ENCODE measurements at regions not wholly inside any gene's neighbourhood (a gene's known extent, or its start where the extent isn't known, plus 50 kb on each side); places are given as distances from the start of the nearest gene placed in this dataset.

- TF ChIP-seq, protein P1, sequence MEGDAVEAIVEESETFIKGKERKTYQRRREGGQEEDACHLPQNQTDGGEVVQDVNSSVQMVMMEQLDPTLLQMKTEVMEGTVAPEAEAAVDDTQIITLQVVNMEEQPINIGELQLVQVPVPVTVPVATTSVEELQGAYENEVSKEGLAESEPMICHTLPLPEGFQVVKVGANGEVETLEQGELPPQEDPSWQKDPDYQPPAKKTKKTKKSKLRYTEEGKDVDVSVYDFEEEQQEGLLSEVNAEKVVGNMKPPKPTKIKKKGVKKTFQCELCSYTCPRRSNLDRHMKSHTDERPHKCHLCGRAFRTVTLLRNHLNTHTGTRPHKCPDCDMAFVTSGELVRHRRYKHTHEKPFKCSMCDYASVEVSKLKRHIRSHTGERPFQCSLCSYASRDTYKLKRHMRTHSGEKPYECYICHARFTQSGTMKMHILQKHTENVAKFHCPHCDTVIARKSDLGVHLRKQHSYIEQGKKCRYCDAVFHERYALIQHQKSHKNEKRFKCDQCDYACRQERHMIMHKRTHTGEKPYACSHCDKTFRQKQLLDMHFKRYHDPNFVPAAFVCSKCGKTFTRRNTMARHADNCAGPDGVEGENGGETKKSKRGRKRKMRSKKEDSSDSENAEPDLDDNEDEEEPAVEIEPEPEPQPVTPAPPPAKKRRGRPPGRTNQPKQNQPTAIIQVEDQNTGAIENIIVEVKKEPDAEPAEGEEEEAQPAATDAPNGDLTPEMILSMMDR (IDR thresholded peaks at IDR 0.05; ENCODE audit: low read depth, low read length): no peak
- TF ChIP-seq POLR2A (IDR thresholded peaks at IDR 0.05; ENCODE audit: extremely low read depth, insufficient read length) (no peak), MYC (IDR thresholded peaks at IDR 0.05; ENCODE audit: low read depth, low read length) (no peak)
- TF ChIP-seq, protein P2, sequence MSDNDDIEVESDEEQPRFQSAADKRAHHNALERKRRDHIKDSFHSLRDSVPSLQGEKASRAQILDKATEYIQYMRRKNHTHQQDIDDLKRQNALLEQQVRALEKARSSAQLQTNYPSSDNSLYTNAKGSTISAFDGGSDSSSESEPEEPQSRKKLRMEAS (IDR thresholded peaks at IDR 0.05; ENCODE audit: low read depth, low read length): no peak
Measured at GRCh38 chr13:38180126-38180525, 169.5 kb upstream of the UFM1 start.
